ENCODE measurements at regions not wholly inside any gene's neighbourhood (a gene's known extent, or its start where the extent isn't known, plus 50 kb on each side); places are given as distances from the start of the nearest gene placed in this dataset.

DNA sequence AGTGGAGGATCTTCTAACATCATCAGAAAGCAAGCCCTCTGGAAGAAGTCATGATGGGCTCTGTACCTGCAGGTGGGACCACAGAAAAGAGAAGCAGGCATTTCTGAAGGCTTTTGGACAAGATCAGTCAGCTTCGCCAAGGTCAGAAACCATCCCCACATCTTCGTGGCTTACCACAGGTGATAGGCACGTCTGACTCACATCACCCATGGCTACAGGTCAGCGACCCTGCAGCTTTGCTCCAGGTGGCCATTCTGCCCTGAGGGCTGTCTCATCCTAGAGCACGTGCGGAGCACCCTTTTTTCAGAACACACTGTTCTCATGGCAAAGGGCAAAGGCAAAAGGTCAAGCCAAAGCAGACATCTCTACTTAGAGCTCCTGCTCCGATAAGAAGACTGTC, 518.9 kb upstream of the ADARB2 start:
- H3K4me1 Mint-ChIP-seq (ENCODE audit: low read depth), result no peaks in the 10 kb centered on the region

GRCh38 chr10:2252096-2252495, 514.8 kb upstream of the ADARB2 start:
- Mint-ChIP-seq H3K9me3 (peaks cover 0 to 2% of the 10 kb centered on the region in 2 donors), H3K4me1 (ENCODE audit: low read depth) (no peaks in the 10 kb centered on the region), H3K27me3 (ENCODE audit: low read depth) (no peaks in the 10 kb centered on the region), H3K4me3 (no peak overlapping the region), H3K36me3 (ENCODE audit: insufficient read depth in 2 of 2) (no peaks in the 10 kb centered on the region), H3K27ac (no peak overlapping the region)
- ATAC-seq (replicated peaks in 1 of 2) (no peak), DNase-seq (no peak)

More for the DNA sequence above, 518.9 kb upstream of the ADARB2 start:
- no peak for ATAC-seq (replicated peaks in 1 of 2)
- Mint-ChIP-seq H3K27me3 (ENCODE audit: low read depth) (no peaks in the 10 kb centered on the region), H3K9me3 (peaks cover 0 to 5% of the 10 kb centered on the region in 2 donors), H3K36me3 (ENCODE audit: insufficient read depth in 2 of 2) (no peaks in the 10 kb centered on the region), H3K27ac (no peak overlapping the region), H3K4me3 (no peak overlapping the region)
- DNase-seq, result no peak

- Mint-ChIP-seq H3K36me3 (ENCODE audit: insufficient read depth in 2 of 2) (no peaks in the 10 kb centered on the region), H3K4me3 (no peak overlapping the region), H3K27me3 (ENCODE audit: low read depth) (no peaks in the 10 kb centered on the region), H3K4me1 (ENCODE audit: low read depth) (no peaks in the 10 kb centered on the region), H3K27ac (no peak overlapping the region), H3K9me3 (peaks cover 0 to 2% of the 10 kb centered on the region in 2 donors)
- ATAC-seq (replicated peaks in 1 of 2) (no peak), DNase-seq (no peak)
Measured at GRCh38 chr10:2251631-2252030, 514.3 kb upstream of the ADARB2 start.

DNA sequence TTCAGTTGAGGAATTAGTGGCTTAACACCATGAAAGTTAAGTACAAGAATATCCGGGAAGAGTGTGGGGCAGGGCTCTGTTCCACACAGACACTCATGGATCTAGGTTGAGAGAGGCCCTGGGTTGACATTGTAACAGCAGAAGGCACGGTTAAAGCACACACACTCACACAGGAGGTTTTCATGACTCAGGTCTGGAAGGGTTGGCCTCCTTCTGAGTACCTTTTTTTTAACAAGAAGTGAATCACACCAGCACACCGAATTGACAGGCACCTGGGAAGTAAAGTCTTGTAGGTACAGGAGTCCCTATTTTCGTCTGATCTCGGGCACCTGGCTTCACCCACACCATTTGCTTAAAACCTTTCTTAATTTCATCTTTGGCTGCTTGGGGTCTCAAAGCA, 509.4 kb upstream of the ADARB2 start:
- no peak for DNase-seq
- H3K4me3 Mint-ChIP-seq, result no peak overlapping the region
- H3K27me3 Mint-ChIP-seq (ENCODE audit: low read depth), result no peaks in the 10 kb centered on the region

GRCh38 chr10:2245580-2245979, 508.3 kb upstream of the ADARB2 start:
- no peak overlapping the region for H3K27ac Mint-ChIP-seq
- peaks cover 0 to 2% of the 10 kb centered on the region in 2 donors for H3K9me3 Mint-ChIP-seq
- no peak overlapping the region for H3K4me3 Mint-ChIP-seq
- no peaks in the 10 kb centered on the region for H3K4me1 Mint-ChIP-seq (ENCODE audit: low read depth)
- no peaks in the 10 kb centered on the region for H3K36me3 Mint-ChIP-seq (ENCODE audit: insufficient read depth in 2 of 2)
- ATAC-seq (replicated peaks in 1 of 2) (no peak), DNase-seq (no peak)
- H3K27me3 Mint-ChIP-seq (ENCODE audit: low read depth), result no peaks in the 10 kb centered on the region

More for the DNA sequence above, 509.4 kb upstream of the ADARB2 start:
- Mint-ChIP-seq H3K4me1 (ENCODE audit: low read depth) (no peaks in the 10 kb centered on the region), H3K36me3 (ENCODE audit: insufficient read depth in 2 of 2) (no peaks in the 10 kb centered on the region), H3K9me3 (peaks cover 0 to 2% of the 10 kb centered on the region in 2 donors), H3K27ac (no peak overlapping the region)
- ATAC-seq (replicated peaks in 1 of 2), result no peak

DNA sequence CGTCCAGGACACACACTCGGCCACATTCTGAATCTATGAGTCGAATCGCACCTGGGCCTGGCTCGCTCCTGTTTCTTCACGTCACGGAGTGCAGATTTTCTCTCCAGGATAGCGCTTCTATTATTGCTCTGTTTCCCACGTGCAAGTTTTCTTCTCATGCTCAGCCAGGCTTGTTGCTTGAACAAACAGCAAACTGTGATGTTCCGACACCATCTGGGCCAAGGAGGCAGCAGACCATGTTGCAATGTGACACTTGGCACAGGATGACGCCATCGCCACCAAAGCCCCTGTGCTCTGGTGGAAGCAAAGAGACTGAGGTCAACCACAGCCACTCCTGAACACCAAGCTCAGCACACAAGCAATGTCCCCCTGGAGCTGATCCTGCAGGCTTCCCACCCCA, 507.1 kb upstream of the ADARB2 start:
- Mint-ChIP-seq H3K27ac (no peak overlapping the region), H3K36me3 (ENCODE audit: insufficient read depth in 2 of 2) (no peaks in the 10 kb centered on the region)
- DNase-seq, result no peak

GRCh38 chr10:2236876-2237275, 499.6 kb upstream of the ADARB2 start:
- no peak for DNase-seq
- H3K9me3 Mint-ChIP-seq, result no peaks in the 10 kb centered on the region

More for the DNA sequence above, 507.1 kb upstream of the ADARB2 start:
- Mint-ChIP-seq H3K9me3 (no peaks in the 10 kb centered on the region), H3K27me3 (ENCODE audit: low read depth) (no peaks in the 10 kb centered on the region), H3K4me3 (no peak overlapping the region), H3K4me1 (ENCODE audit: low read depth) (no peaks in the 10 kb centered on the region)
- ATAC-seq (replicated peaks in 1 of 2), result no peak

GRCh38 chr10:2232479-2232878, 495.2 kb upstream of the ADARB2 start:
- Mint-ChIP-seq H3K4me3 (no peak overlapping the region), H3K4me1 (ENCODE audit: low read depth) (no peaks in the 10 kb centered on the region), H3K36me3 (ENCODE audit: insufficient read depth in 2 of 2) (no peaks in the 10 kb centered on the region), H3K27ac (no peak overlapping the region), H3K9me3 (no peaks in the 10 kb centered on the region), H3K27me3 (ENCODE audit: low read depth) (no peaks in the 10 kb centered on the region)
- ATAC-seq (replicated peaks in 1 of 2) (no peak), DNase-seq (no peak)

More at GRCh38 chr10:2236876-2237275, 499.6 kb upstream of the ADARB2 start:
- Mint-ChIP-seq H3K27ac (no peak overlapping the region), H3K4me3 (no peak overlapping the region), H3K4me1 (ENCODE audit: low read depth) (no peaks in the 10 kb centered on the region), H3K27me3 (ENCODE audit: low read depth) (no peaks in the 10 kb centered on the region), H3K36me3 (ENCODE audit: insufficient read depth in 2 of 2) (no peaks in the 10 kb centered on the region)
- no peak for ATAC-seq (replicated peaks in 1 of 2)

DNA sequence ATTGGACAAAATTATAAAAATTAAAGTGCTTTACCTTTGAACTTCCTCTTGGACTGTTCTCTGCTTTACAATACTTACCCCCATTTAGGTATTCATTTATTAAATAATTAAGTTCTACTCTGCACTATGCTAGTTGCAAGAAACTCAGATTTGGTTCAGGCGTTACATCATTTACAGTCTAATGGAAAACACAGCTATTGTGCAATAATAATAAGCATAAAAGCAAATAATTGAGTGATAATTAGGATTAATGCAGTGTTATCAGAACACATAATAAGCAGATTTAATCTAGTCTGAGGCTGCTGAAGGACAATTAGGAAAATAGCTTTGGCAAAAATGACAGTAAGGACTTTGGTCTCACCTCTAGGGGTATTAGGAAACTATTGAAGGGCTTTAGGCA, 493.2 kb upstream of the ADARB2 start:
- Mint-ChIP-seq H3K4me1 (ENCODE audit: low read depth) (no peaks in the 10 kb centered on the region), H3K9me3 (no peaks in the 10 kb centered on the region), H3K4me3 (no peak overlapping the region), H3K36me3 (ENCODE audit: insufficient read depth in 2 of 2) (no peaks in the 10 kb centered on the region), H3K27me3 (ENCODE audit: low read depth) (no peaks in the 10 kb centered on the region), H3K27ac (no peak overlapping the region)
- DNase-seq, result no peak
- no peak for ATAC-seq (replicated peaks in 1 of 2)

DNA sequence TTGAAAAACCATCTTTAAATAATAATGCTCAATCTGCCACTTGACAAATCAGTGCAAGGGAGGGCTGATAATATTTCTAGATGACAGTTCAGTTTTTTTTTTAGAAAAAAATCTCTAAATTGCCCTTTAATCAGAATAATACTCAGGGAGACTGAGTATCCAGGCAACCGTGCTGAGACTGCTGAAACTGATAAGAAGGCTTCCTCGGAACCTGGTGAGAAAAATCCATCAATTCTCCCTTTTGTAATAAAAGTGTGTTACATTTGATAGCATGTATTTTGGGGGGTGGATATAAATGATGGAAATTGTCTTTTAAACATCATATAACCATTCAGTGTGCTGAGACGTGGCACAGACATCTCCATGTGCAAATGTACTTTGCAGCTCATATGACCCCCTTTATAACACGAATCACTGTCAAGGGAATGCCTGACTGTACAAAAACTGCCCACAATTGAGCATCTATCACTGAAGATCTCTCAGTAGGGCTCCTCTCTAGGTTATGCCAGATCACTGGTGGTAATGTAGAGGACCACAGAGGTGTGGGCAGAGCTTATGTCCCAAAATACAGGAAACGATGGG, 491.1 kb upstream of the ADARB2 start:
- DNase-seq (no peak), ATAC-seq (replicated peaks in 1 of 2) (no peak)
- Mint-ChIP-seq H3K36me3 (ENCODE audit: insufficient read depth in 2 of 2) (no peaks in the 10 kb centered on the region), H3K27ac (no peak overlapping the region), H3K27me3 (ENCODE audit: low read depth) (peaks cover 5% of the 10 kb centered on the region), H3K9me3 (no peaks in the 10 kb centered on the region), H3K4me1 (ENCODE audit: low read depth) (no peaks in the 10 kb centered on the region), H3K4me3 (no peak overlapping the region)

GRCh38 chr10:2225609-2226008, 488.3 kb upstream of the ADARB2 start:
- DNase-seq (no peak), ATAC-seq (replicated peaks in 1 of 2) (no peak)
- H3K4me1 Mint-ChIP-seq (ENCODE audit: low read depth), result no peaks in the 10 kb centered on the region
- H3K4me3 Mint-ChIP-seq, result no peak overlapping the region
- no peak overlapping the region for H3K27ac Mint-ChIP-seq
- peaks cover 5% of the 10 kb centered on the region for H3K27me3 Mint-ChIP-seq (ENCODE audit: low read depth)
- no peaks in the 10 kb centered on the region for H3K36me3 Mint-ChIP-seq (ENCODE audit: insufficient read depth in 2 of 2)
- H3K9me3 Mint-ChIP-seq, result no peaks in the 10 kb centered on the region

GRCh38 chr10:2223548-2224320, 486.4 kb upstream of the ADARB2 start:
- Mint-ChIP-seq H3K4me1 (ENCODE audit: low read depth) (no peaks in the 10 kb centered on the region), H3K27ac (no peak overlapping the region), H3K4me3 (no peak overlapping the region), H3K9me3 (no peaks in the 10 kb centered on the region), H3K27me3 (ENCODE audit: low read depth) (peaks cover 5% of the 10 kb centered on the region), H3K36me3 (ENCODE audit: insufficient read depth in 2 of 2) (no peaks in the 10 kb centered on the region)
- ATAC-seq (replicated peaks in 1 of 2), result no peak
- DNase-seq, result no peak

GRCh38 chr10:2222631-2223030, 485.3 kb upstream of the ADARB2 start:
- Mint-ChIP-seq H3K9me3 (no peaks in the 10 kb centered on the region), H3K27me3 (ENCODE audit: low read depth) (peaks cover 5% of the 10 kb centered on the region), H3K4me1 (ENCODE audit: low read depth) (no peaks in the 10 kb centered on the region), H3K4me3 (no peak overlapping the region), H3K36me3 (ENCODE audit: insufficient read depth in 2 of 2) (no peaks in the 10 kb centered on the region), H3K27ac (no peak overlapping the region)
- DNase-seq (no peak), ATAC-seq (replicated peaks in 1 of 2) (no peak)

DNA sequence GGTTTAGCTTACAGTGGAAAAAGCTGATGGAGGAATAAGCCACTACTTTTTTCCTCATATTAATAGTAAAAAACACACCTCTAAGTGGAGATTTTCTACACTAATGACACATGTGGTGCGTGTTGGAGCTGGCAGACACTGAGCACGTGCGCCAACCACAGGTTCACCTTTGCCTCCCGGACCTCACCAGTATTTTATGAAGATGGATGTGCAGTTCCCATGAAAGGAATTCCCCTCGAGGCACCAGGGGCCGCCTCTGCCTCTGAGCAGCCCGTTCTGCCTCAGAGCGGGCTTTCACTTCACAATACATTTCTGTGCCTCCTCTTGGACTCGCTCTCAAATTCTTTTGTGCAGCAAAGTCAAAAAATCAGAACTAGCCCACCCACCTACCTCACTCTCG, 477.5 kb upstream of the ADARB2 start:
- Mint-ChIP-seq H3K36me3 (ENCODE audit: insufficient read depth in 2 of 2) (no peaks in the 10 kb centered on the region), H3K27me3 (ENCODE audit: low read depth) (peaks cover 19% of the 10 kb centered on the region), H3K4me1 (ENCODE audit: low read depth) (no peaks in the 10 kb centered on the region), H3K9me3 (no peaks in the 10 kb centered on the region), H3K4me3 (no peak overlapping the region), H3K27ac (no peak overlapping the region)
- ATAC-seq (replicated peaks in 1 of 2), result no peak
- DNase-seq, result no peak
